GM23248 (cell line): ENCODE measurements at regions not wholly inside any gene's neighbourhood (a gene's known extent, or its start where the extent isn't known, plus 50 kb on each side); places are given as distances from the start of the nearest gene placed in this dataset.

ENCODE experiments used
- EZH2 ChIP-seq: fragments of 200-600 bp; sonication (generic); IDR thresholded peaks from 2 replicates; pipeline ENCODE4 v1.6.1; 2018; ENCODE audit warnings: antibody characterized with exemption, mild to moderate bottlenecking; ENCODE audit not compliant: insufficient read depth, poor library complexity, severe bottlenecking
- EZH2phosphoT487 ChIP-seq: fragments of 200-600 bp; sonication (generic); IDR thresholded peaks from 2 replicates; pipeline ENCODE4 v1.6.1; 2018; ENCODE audit warnings: antibody characterized with exemption, moderate library complexity, mild to moderate bottlenecking, low read depth; ENCODE audit not compliant: insufficient read depth

DNA sequence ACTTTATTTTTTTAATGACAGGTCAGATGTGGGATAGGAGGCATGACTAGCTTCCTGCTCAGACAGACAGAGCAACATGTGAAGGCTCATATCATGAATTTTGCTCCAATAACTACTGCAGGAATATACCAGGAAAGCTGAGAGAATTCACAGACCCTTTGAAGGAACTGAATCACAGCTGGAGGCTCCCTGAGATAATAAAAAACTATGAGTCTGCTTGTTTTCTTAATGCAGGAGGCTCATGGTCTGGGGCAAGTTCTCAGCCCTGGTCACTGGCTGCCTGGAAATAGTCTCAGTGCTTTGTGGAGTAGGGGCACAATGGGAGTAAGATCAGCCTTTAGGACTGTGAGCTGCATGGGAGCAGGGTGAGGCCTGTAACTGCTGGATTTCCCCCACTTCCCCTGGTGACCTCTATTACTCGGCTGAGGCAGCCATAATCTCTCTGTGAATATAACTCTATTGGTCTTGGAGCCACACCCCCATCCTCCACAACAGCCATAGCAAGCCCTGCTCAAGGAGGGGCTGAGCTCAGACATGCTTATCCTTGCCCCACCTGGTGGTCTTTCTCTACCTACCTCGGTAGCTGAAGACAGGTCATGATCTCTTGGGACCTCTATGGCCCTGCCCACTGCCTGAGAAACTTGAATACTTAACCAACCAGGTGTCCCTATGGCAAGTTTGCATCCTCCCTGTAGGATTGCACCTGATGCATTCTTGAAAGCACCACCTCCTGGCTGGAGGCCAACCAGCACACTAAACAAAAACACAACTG, 281.6 kb upstream of the TMCO5A start:
- no peak for TF ChIP-seq EZH2
- TF ChIP-seq EZH2phosphoT487 = no peak
